ENCODE measurements at regions not wholly inside any gene's neighbourhood (a gene's known extent, or its start where the extent isn't known, plus 50 kb on each side); places are given as distances from the start of the nearest gene placed in this dataset.

DNA sequence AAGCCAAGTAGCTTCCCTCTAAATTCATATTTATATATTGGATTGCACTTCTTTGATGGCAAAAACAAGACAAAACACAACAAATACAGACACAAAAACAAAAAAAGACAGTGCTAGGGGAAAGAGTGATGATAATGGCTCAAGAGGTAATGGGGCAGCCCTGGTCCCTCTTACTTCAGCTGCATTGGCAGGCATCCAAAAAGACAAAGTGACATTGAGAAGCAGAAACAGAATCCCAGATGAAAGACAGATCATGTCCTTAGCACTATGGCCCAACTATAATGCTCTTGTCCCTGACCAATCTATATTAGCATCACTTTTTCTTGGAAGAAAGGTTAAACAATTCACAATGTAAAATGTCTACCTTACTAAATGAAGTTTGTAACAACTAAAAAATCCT, 76.2 kb downstream of the GPR85 start:
- H3K9me3 Mint-ChIP-seq, result peaks cover 9% of the 10 kb centered on the region
- no peak for DNase-seq
- POLR2A ChIA-PET, result no interaction called here
- no peak overlapping the region for H3K4me3 Mint-ChIP-seq
- intact Hi-C loops (cut with micrococcal nuclease), result no loop called here
- no peak overlapping the region for H3K27ac Mint-ChIP-seq
- TF ChIP-seq, protein P1, sequence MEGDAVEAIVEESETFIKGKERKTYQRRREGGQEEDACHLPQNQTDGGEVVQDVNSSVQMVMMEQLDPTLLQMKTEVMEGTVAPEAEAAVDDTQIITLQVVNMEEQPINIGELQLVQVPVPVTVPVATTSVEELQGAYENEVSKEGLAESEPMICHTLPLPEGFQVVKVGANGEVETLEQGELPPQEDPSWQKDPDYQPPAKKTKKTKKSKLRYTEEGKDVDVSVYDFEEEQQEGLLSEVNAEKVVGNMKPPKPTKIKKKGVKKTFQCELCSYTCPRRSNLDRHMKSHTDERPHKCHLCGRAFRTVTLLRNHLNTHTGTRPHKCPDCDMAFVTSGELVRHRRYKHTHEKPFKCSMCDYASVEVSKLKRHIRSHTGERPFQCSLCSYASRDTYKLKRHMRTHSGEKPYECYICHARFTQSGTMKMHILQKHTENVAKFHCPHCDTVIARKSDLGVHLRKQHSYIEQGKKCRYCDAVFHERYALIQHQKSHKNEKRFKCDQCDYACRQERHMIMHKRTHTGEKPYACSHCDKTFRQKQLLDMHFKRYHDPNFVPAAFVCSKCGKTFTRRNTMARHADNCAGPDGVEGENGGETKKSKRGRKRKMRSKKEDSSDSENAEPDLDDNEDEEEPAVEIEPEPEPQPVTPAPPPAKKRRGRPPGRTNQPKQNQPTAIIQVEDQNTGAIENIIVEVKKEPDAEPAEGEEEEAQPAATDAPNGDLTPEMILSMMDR (IDR thresholded peaks at IDR 0.05), result no peak
- H3K27me3 Mint-ChIP-seq, result peaks cover 9% of the 10 kb centered on the region
- H3K4me1 Mint-ChIP-seq (ENCODE audit: low read depth), result no peaks in the 10 kb centered on the region
- H3K36me3 Mint-ChIP-seq (ENCODE audit: low read depth), result no peaks in the 10 kb centered on the region
- no peak for ATAC-seq
- CTCF ChIA-PET, result no interaction called here

DNA sequence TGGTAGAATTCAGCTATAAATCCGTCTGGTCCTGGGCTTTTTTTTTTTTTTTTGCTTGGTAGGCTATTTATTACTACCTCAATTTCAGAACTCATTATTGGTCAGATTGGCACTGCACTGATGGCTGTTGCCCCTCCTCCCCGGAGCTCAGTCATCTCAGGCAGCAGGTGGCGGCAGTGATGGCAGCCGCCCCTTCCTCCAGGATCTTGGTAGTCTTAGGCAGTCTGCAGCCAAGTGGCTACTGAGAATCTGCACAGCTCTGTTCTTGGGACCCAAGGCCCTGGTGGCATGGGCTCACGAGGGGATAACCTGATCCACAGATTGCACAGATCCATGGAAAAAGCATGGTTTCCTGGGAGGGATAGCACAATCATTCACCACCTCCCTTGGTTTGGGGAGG, 77.9 kb downstream of the GPR85 start:
- ChIA-PET CTCF (no interaction called here), POLR2A (no interaction called here)
- no peaks in the 10 kb centered on the region for H3K4me1 Mint-ChIP-seq (ENCODE audit: low read depth)
- H3K27me3 Mint-ChIP-seq, result peaks cover 9% of the 10 kb centered on the region
- no peak for ATAC-seq
- peaks cover 9% of the 10 kb centered on the region for H3K9me3 Mint-ChIP-seq
- H3K27ac Mint-ChIP-seq, result no peak overlapping the region
- DNase-seq, result no peak
- intact Hi-C loops (cut with micrococcal nuclease), result no loop called here
- no peak overlapping the region for H3K4me3 Mint-ChIP-seq
- H3K36me3 Mint-ChIP-seq (ENCODE audit: low read depth), result no peaks in the 10 kb centered on the region
- TF ChIP-seq, protein P1 (IDR thresholded peaks at IDR 0.05), result no peak

DNA sequence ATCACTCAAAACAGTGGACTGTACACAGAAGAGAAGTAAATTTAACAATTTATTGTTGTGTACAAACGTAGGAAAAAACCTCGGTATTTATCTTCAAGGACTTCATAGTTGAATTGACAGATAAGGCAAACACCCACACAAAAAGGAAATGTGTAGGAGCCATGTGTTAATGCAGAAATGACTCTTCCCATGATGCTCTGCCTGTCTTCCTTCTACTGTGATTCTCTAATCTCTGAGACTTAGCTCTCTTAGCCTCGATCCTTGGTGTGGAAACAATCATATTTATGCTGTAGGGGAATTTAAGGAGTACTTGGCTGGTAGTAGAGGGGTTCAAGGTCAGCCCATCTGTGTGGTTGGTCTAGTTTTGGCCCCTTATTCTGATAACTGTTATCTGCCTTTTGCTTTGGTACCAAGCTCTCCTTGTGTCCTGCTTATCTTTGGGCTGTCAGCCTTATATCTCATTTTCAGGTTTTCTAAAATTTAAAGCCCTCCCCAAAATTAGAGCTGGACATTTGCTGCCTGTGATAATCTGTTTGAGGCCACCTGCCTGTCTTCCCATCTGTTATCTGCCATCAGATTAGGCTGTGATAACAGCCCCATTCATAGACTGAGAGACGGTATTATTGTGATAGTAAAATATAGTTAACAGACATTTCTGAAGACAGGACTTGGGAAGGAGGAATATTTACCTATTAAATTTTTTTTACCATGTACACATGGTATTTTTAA, 81.7 kb downstream of the GPR85 start:
- no peaks in the 10 kb centered on the region for H3K36me3 Mint-ChIP-seq (ENCODE audit: low read depth)
- ChIA-PET POLR2A (no interaction called here), CTCF (no interaction called here)
- H3K27ac Mint-ChIP-seq, result no peak overlapping the region
- H3K4me1 Mint-ChIP-seq (ENCODE audit: low read depth), result no peaks in the 10 kb centered on the region
- intact Hi-C loops (cut with micrococcal nuclease), result no loop called here
- no peak overlapping the region for H3K4me3 Mint-ChIP-seq
- peaks cover 4% of the 10 kb centered on the region for H3K9me3 Mint-ChIP-seq
- ATAC-seq (no peak), DNase-seq (no peak)
- TF ChIP-seq, protein P1 (IDR thresholded peaks at IDR 0.05), result no peak
- H3K27me3 Mint-ChIP-seq, result peaks cover 10% of the 10 kb centered on the region

DNA sequence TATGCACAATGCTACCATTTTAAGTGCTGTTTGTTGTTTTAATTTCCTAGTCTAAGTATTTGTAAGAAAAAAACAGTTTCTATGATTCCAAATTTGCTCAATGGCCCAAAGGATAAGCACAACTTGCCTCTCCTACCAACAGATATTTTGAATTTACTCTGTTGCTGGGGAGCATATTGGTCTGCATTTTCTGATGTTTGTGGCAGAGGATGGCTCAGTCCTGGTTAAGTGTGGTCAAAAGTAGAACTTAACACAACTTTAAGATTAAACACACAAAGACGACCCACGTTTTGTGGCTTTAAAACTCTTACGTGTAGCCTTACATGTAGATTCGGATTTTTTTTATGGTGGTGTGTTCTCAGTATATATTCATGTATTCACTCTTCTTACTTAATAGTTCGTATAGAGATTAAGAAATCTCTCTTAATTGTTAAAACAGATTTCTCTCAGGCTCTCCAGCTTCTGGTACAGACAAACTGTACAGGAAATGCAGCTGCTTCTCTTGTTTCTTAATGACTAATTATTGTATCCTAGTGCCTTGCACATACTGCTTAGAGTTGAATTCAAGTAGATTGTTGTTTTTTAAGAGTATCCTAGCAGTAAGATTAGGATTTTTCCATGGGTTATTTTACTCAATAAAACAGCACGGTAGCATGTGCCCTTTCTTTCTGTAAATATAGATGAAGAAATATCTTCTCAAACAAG, 86.2 kb downstream of the GPR85 start:
- DNase-seq (no peak), ATAC-seq (no peak)
- H3K27me3 Mint-ChIP-seq, result peaks cover 16% of the 10 kb centered on the region
- H3K4me1 Mint-ChIP-seq (ENCODE audit: low read depth), result no peaks in the 10 kb centered on the region
- no peaks in the 10 kb centered on the region for H3K36me3 Mint-ChIP-seq (ENCODE audit: low read depth)
- TF ChIP-seq, protein P1 (IDR thresholded peaks at IDR 0.05), result no peak
- CTCF ChIA-PET, result interaction anchor here (0.6 kb wide), 1 partner anchor 8 kb away, joined by 3 read pairs; no protein-coding TSS in a partner anchor
- no peak overlapping the region for H3K27ac Mint-ChIP-seq
- intact Hi-C loops (cut with micrococcal nuclease), result no loop called here
- no peak overlapping the region for H3K4me3 Mint-ChIP-seq
- H3K9me3 Mint-ChIP-seq, result no peaks in the 10 kb centered on the region
- POLR2A ChIA-PET, result no interaction called here

DNA sequence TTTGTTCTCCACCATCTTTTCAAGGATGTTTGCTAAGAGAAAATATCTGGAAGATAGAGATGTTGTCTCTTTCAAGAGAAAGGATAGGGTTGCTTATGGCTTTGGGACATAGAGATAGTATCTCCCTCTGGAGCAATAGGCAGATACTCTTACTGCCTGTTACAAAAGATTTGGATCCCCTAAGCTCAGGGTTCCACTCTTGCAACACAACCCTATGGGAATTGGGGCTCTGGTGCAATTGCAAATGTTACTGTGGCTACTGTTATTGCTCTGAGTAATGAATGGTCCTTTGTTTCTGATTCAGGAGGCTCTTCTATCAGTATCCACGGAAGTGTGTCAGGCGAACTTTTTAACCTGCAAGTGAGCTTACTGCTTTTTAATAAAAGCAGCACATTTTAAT, 88.8 kb downstream of the GPR85 start:
- TF ChIP-seq, protein P1 (IDR thresholded peaks at IDR 0.05), result no peak
- intact Hi-C loops (cut with micrococcal nuclease), result no loop called here
- Mint-ChIP-seq H3K9me3 (no peaks in the 10 kb centered on the region), H3K4me3 (no peak overlapping the region), H3K27ac (no peak overlapping the region), H3K27me3 (peaks cover 15% of the 10 kb centered on the region), H3K4me1 (ENCODE audit: low read depth) (no peaks in the 10 kb centered on the region), H3K36me3 (ENCODE audit: low read depth) (no peaks in the 10 kb centered on the region)
- ATAC-seq (no peak), DNase-seq (no peak)
- POLR2A ChIA-PET, result no interaction called here
- CTCF ChIA-PET, result interaction anchor here (1.3 kb wide), 1 partner anchor 9 kb away, joined by 3 read pairs; no protein-coding TSS in a partner anchor
